CD4-positive, alpha-beta T cell treated with Interleukin-17A for 4 hours (primary cell): ENCODE measurements at regions not wholly inside any gene's neighbourhood (a gene's known extent, or its start where the extent isn't known, plus 50 kb on each side); places are given as distances from the start of the nearest gene placed in this dataset.
"Not testable (repeated sequence)": the region's sequence is repeated elsewhere in the genome, so short reads cannot be mapped to it uniquely, and the experiment has no call there.

Source experiments
- DNase-seq: peaks from one replicate; pipeline ENCODE4 v3.0.0-alpha.2; 2020; ENCODE audit warnings: mixed read lengths

DNA sequence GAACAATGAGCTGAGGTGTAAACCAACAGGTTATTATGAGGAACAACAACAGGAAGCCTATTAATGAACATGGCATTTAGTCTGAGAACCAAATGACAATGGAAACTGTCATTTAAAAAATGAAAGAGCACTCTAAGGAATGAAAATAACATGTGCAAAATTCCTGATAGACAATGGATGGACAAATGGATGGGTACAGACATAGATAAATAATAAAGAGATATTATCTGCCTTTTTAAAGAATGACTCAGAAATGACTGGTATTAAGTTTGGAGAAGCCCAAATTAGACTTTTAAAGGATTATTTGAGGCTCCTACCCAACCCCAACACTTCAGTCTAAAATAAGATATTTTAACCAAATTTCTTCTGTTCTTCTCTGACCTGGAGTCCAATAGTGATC, 650.5 kb upstream of the ZNF385D start:
- DNase-seq: no peak

DNA sequence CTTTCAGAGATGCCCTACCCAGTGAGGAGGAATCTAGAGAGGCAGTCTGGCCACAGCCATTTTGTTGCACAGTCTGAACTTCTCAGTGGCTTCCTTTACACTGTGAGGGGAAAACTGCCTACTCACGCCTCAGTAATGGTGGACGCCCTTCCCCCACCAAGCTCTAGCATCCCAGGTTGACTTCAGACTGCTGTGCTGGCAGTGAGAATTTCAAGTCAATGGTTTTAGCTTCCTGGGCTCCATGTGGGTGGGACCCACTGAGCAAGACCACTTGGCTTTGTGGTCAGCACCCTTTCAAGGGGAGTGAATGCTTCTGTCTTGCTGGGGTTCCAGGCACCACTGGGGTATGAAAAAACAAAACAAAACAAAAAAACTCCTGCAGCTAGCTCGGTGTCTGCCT, 663.2 kb upstream of the ZNF385D start:
- DNase-seq: no peak

DNA sequence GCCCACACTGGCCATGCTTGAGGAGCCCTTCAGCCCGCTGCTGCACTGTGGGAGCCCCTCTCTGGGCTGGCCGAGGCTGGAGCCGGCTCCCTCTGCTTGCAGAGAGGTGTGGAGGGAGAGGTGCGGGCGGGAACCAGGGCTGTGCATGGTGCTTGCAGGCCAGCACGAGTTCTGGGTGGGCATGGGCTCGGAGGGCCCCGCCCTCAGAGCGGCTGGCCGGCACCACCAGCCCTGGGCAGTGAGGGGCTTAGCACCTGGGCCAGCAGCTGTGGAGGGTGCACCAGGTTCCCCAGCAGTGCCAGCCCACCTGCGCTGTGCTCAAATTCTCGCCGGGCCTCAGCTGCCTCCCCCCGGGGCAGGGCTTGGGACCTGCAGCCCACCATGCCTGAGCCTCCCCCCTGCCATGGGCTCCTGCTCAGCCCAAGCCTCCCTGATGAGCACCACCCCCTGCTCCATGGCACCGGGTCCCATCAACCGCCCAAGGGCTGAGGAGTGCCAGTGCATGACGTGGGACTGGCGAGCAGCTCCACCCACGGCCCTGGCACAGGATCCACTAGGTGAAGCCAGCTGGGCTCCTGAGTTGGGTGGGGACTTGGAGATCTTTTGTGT, 665.9 kb upstream of the ZNF385D start:
- DNase-seq: not testable (repeated sequence)

DNA sequence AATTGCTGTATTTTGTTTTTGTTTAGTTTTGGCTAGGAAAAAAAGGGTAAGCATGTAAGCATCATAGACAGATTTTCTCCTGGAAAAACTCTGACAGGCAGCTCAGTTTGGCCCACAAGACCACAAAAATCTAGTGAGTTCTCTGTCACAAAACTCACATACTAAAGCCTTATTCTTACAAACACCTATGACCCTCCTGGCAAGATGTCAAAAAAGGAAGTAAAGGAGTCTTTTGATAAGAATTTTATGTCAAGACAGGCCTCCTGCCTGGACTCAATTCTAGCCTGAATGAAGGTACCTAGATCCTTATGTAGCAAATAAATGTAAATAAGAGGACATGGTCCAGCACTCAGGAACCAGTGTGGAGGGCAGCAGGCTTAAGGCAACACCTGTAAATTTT, 668.3 kb upstream of the ZNF385D start:
- DNase-seq: no peak

DNA sequence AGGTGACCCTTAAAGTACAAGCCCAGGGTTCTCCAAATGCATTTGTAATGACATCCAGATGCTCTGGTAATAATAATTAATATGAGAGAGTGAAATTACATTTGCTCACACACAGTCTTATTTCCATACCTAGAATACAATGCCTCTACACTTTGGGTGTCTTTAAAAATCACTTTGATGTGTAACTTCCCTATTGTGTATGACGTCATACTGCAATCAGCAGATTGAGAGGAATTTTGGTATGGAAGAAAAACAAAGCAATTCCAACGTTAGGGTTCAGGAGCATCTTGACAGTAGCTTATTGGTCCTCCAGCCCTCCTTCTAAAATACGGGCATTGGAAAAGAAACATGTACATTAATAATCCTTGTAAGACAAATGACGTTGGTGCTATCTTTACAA, 670.6 kb upstream of the ZNF385D start:
- no peak for DNase-seq

DNA sequence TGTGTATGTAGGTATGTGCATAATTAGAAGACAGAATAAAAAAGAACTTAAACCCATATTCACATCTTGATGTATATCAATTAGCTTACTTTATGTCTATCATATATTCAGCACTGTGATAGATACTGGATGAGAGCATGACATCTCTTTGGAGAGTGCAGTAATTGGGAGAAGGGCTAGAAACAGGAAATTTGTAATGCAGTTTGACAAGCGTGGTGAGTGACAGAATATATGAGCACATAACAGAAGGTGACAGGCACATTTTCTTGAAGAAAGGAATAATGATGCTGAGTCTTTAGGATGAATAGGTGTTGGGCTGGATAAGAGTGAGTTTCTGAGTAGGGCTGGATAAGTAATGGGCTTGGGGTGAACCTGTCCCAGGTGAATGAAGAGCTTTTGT, 680.3 kb upstream of the ZNF385D start:
- DNase-seq: no peak

DNA sequence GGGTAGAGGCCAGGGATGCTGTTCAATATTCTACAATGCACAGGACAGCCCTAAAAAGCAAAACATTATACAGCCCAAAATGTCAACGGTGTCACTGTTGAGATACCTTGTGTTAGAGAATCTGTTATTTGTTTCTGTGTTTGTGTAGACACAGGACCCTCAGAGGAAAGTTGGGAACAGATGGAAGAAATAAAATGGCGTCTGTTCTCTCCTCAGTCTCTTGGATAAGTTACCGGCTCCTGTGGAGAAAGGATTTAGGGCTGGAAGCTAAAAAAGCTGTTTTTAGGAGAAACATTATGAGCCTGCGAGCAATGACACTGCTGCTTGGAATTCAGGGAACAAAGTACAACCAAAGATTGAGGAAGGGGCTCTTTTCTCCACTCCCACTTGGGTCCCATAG, 688.6 kb upstream of the ZNF385D start:
- DNase-seq: no peak

DNA sequence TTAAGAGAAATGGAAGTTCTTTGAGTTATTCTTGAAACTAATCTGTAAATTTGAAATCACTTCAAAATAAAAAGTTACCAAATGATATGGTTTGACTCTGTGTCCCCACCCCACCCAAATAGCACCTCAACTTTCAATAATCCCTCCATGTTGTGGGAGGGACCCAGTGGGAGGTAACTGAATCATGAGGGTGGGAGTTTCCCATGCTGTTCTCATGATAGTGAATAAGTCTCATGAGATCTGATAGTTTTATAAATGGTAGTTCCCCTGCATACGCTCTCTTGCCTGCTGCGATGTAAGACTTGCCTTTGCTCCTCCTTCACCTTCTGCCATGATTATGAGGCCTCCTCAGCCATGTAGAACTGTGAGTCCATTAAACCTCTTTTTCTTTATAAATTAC, 690.7 kb upstream of the ZNF385D start:
- no peak for DNase-seq

DNA sequence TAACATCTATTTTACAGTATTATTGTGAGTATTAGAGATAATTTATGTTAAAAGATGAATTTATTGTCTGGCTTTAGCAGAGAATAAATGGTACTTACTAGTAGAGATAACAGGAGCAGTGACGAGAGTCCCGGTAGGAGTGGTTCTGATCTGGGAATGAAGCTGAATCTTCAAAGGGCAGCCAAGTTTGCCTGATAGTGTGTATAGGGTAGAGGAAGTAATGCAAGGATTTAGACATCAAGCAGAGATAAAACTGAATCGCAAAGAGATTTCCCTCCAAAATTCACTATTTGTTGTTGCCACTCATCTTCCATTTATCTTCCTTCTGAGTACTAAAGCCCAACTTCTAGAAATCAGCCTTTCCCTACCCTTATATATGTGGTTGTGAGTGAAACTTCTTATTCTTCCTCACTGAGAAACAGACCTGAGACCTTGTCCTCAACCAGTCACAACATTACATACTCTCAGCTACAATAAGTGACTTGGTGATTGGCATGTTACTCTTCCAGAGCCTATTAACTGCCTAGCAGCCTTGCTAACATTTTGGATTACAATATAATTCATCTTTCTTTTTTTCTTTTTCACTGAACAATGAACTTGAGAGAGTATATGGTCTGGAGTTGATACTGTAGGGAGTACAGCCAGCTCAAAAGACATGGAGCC, 692.7 kb upstream of the ZNF385D start:
- DNase-seq: no peak

DNA sequence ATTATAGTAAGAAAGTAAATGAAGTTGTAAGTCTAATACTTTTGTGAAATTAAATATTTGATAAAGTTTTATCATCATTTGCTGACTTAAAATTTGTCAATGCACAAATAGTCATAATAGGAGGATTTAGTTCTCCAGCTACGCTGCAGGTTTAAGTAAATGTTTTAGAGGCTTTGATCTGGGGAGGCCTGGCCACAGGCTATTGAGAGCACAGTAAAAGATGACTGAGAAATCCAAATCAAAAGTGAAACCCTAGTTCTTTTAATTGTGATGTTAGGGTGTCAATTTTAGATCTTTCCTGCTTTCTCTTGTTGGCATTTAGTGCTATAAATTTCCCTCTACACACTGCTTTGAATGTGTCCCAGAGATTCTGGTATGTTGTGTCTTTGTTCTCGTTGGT, 694.3 kb upstream of the ZNF385D start:
- DNase-seq: not testable (repeated sequence)

DNA sequence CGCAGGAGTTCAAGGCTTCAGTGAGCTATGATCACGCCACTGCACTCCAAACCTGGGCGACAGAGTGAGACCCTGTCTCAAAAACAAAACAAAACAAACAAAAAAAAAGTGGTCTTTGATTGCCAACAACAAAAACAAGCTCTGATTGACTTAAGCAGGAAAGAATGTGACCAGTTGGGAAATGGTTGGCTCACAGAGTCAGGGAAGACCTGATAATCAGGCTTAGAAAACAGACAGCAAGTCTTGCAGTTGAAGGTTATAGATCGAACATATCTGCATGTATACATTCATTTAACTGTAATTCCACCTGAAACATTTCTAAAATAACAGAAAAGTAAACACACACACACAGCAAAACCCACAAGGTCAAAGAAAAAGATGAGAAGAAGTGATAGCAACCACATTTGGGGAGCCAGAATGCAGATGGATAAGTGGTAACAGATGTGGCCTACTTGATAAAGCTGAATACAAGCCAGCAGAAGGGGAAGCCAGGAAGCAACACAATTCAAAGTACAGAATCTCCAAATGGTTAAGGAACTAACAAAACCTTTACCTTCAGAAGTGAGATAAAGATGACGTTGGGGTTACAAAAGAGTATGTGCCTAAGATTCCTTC, 699.9 kb upstream of the ZNF385D start:
- no peak for DNase-seq

DNA sequence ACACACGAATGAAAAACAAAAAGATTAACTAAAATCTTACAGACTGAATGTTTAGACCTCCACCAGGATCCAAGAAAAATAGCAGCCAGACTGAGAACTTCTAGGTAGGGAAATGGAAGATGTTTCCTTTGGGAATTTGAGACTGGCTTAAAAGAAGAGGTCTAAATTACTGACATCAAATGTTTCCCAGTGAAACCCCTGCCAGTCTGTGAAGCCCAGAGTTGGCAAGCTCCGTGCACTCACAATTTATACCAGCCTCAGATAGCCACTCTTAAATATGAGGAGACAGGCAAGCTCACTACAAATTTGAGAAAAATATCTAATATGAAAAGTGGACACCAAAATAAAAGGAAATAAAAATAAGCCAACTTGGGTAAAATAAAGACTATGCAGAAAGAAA, 700.5 kb upstream of the ZNF385D start:
- no peak for DNase-seq

DNA sequence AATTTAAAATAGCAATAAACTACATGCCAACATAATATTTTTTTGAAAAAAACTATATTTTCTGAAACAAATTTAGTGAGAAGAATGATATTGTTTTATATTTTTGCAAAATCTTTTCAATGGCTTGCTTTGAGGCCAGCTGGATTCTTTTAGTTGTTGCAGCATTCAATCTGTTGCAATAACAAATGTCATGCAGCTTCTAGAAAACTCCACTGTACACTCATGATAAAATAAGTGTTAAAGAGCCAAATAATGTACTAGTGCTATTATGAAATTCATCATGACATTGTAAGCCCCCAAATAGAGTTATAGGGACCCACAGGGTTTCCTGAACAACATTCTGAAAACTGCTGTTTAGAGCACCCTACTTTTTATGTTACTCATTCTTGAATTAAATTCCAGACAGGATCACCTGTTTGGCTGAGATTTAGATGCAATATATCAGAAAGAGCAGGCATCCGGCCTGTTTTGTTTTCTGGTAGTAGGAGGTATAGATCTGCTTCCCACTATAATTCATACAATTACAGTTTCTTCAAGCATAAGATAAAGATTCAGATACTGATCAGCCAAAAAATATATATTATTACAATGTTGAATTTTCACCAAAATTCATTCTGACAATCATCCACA, 703.0 kb upstream of the ZNF385D start:
- DNase-seq: no peak

DNA sequence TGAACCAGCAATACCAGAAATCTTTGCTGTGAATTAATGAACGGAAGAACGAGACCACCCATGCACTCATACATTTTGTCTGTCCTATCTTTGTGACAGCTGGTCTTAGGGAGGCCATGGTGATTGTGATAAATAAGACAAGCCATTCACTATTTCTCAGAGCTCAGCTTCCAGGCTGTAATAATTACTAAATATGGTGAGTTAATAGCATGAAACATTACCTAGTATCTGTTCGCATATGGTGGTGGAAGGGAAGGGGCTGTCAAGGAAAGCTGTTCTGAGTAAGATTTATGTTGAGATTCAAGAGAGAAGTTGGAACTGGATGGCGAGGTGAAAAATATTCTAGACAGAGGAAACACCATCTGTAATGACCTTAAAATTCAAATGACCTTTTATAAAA, 719.0 kb upstream of the ZNF385D start:
- DNase-seq: no peak

DNA sequence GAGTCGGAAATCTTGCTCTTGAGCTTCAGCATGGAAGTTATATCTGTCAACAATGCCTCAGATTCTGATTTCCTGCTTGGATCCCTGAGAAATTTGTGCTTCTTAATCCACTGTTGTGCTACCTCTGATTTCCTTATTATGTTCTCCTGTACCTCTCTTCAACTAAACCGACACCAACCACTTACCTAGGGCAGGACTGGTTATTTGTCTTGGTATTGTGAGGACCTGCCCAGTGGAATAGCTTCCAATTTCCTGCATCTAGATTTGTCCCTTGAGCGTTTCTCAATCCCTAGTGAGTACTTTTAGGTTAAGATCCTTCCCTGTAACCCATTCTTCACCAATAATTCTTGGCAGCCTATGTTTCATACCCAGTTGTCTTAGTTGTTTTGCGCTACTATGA, 720.5 kb upstream of the ZNF385D start:
- no peak for DNase-seq

DNA sequence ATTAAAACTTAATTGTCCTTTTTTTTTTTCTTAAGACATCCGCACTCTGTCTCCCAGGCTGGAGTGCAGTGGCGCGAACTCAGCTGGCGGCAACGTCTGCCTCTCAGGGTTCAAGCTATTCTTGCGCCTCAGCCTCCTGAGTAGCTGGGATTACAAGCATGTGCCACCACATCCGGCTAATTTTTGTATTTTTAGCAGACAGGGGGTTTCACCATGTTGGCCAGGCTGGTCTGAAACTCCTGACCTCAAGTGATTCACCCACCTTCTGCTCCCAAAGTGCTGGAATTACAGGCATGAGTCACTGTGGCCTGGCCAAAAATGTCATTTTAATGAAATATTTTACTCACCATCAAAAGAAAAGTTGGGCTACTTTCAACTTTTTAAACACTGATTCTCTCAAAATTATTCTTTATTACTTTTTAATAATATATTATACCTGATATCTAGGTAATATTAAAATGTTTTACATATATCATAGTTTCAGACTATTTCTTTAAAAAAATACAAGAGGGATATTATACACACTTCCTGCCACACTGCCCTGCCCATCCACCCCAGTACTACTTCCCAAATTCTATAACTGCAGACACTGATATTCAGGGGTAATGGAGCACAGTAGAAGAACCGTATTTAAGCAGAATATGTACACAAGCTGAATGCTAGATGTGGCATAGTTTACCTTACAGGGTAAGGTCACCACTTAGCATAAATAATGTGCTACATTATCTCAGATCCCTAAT, 723.9 kb upstream of the ZNF385D start:
- no peak for DNase-seq

DNA sequence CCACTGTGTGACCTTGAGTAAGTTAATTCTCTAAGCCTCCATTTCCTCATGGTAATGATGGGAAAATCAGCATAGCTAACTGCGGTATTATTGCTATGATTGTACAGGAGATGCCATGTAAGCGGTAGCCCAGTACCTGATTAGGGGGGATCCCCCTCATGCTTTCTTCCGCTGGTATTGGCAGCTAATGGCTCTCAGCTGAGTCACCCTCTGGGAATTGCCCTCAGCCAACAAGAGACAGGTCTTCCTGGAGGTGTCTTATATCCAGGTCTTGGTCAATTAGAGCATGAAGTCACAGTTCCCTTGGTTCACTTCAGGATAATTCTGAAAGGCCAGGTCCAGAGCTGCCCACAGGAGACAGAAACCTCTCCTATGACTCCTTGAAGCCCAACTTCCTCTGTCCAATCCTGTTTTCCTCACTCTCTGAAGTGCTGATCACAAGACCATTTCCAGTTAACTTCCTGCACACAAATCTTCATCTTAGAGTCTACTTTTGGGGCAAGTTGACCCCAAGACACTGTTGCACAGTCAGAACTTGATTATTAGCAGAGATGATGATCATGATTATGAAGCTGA, 724.7 kb upstream of the ZNF385D start:
- DNase-seq: no peak

DNA sequence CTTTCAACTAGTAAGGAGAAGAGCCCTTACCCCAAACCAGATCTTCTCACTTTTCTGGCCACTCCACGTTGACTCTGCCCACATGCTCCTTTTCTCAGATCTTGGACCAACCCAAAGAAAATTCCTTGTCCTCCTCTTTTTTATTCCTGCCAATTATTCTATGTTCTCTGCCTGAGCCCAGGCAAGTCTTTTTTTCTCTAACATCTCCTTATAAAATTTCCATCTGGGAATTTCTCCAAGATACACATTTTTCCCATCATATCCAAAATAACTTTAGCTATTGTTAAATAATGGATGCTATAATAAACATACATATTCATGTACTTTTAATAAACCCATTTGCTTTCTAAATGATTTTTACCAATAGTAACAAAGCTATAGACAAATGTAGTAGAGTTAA, 726.0 kb upstream of the ZNF385D start:
- no peak for DNase-seq

DNA sequence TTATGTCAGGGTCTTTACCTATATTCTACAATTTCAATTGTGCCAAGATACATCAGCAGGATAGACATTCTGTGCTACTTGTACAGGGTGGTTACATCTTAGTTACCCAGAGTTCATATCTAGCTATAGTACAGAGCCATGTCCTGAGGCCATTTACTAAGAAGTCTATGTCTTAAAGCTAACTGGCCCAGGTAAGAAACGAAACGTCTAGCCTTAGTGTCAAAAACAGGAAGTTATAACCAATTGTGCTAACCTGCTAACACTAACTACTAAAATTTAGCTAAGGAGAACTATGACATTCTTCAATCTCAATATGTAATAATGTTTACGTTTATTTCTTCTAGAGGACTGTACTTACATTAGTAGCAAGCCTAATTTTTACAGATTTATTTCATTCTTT, 717.2 kb upstream of the UBE2E2 start:
- no peak for DNase-seq

DNA sequence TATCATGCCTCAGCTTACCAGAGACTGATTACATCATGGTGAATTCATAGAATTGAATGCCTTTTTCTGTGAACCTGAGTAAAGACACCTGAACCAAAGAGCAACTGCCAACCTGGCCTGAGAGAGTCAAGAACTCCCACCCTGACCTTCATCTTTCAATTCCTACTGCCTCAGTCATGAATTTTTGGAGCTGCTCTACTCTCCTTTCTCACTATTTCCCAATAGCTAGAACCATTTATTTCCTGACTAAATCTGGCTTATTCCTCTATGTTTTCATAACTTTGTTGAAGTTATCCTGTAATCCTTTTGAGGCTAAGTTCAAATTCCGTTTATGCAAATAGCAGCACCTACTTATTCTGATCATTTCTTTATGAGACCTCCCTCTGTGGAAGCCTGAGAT, 712.4 kb upstream of the UBE2E2 start:
- DNase-seq: no peak

DNA sequence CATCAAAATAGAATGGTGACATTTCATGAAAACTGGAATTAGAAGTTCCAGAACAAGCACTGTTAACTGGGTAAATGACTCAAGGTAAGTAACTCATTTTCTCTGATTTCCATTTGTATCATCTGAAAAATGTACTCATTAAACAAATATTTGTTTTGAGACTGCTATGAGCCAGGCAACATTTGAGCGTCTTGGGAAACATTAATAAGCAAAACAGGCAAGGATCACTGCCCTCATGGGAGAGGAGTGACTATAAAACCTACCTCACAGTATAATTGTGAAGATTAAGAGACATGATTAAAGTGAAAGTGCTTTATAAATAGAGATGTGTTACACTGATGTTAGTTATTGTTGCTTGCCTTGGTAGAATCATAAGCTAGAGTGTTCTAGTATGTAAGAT, 711.8 kb upstream of the UBE2E2 start:
- DNase-seq: no peak

DNA sequence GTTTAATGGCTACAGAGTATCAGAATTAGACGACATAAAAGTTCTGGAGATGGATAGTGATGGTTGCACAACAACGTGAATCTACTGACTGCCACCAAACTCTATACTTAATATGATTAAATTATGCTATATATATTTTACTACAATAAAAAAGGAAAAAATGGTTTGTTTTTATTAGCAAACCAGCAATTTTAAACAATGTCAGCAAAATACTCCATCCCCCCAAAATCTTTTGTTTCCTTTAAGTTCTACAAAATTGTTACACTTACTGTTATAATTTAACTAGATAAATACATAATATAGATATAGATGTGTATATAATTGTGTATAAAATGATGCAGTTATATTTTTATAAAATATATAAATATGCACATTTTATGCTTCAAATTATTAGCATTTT, 710.8 kb upstream of the UBE2E2 start:
- DNase-seq: no peak

DNA sequence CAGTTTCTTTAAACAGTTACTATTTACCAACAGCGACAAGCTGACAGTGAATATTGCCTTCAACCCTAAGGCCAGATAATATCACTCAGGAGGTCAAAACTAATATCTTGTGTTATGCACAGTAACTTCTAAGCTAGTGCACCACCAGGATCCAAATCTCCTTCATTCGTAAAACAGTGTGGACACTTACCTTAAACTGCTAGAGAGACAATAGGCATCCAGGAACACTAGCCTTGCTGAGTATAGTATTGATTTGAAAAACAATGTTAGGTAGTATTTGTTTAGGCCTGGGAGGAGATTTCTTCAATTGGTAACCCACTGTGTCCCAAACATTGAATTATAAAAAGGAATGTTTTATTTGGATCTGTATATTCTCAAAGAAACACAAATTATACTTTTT, 707.9 kb upstream of the UBE2E2 start:
- DNase-seq: no peak
